SK-N-MC (cell line): ENCODE measurements at regions not wholly inside any gene's neighbourhood (a gene's known extent, or its start where the extent isn't known, plus 50 kb on each side); places are given as distances from the start of the nearest gene placed in this dataset.

Source experiments
- EZH2 ChIP-seq: fragments of 200-600 bp; sonication (generic); IDR thresholded peaks from one replicate; pipeline ENCODE4 v1.6.1; 2017; ENCODE audit warnings: antibody characterized with exemption
- FOXP2 ChIP-seq: optimal IDR thresholded peaks from 2 replicates; pipeline ENCODE3; 2011; ENCODE audit warnings: mild to moderate bottlenecking, moderate library complexity; ENCODE audit not compliant: insufficient read depth; ENCODE audit errors: extremely low read length, control extremely low read depth
- POLR2AphosphoS5 ChIP-seq: IDR thresholded peaks from 2 replicates; pipeline ENCODE4 v1.6.1; 2012; ENCODE audit warnings: mild to moderate bottlenecking, low read depth, low read length, borderline replicate concordance

GRCh38 chr11:59028105-59028504, 58.0 kb upstream of the GLYATL1B start:
- TF ChIP-seq POLR2AphosphoS5 (no peak), EZH2 (no peak), FOXP2 (no peak)
